GM18907 (cell line): ENCODE measurements at regions not wholly inside any gene's neighbourhood (a gene's known extent, or its start where the extent isn't known, plus 50 kb on each side); places are given as distances from the start of the nearest gene placed in this dataset.

ENCODE experiments used
- ATAC-seq: cut with Tn5 transposase; IDR thresholded peaks from one replicate; pipeline ENCODE4 v1.9.1; 2021; ENCODE audit warnings: mild to moderate bottlenecking, moderate library complexity; ENCODE audit not compliant: unreplicated experiment

DNA sequence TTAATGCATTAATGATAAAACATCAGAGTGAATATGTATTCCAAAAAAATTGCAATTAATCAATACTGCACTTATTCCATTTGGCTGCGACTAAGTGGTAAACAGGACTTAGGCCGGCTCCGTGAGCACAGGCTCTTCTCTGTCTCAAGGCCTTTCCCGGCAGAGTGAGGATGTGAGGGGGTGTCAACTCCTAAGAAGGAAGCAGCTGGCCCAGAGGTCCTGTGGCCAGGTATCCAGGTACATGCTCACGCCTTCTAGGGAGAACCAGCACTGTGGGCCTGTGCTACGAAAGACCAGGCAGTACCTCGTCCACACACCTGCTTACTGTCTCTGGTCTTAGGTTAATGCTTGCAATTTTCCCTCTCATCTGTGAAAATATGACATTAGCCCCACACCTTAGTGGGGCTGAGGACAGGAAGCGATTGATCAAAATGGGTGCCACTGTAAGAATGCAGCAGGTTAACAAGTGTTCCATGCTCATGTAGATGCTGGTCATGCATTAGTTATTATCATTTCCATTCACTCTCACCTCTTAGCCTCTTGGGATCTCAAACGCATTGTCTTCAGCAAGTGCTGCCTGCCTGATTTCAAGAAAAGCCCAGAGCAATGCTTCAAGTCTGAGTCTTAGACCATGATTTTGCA, 175.3 kb downstream of the ABHD5 start:
- ATAC-seq, result no peak

DNA sequence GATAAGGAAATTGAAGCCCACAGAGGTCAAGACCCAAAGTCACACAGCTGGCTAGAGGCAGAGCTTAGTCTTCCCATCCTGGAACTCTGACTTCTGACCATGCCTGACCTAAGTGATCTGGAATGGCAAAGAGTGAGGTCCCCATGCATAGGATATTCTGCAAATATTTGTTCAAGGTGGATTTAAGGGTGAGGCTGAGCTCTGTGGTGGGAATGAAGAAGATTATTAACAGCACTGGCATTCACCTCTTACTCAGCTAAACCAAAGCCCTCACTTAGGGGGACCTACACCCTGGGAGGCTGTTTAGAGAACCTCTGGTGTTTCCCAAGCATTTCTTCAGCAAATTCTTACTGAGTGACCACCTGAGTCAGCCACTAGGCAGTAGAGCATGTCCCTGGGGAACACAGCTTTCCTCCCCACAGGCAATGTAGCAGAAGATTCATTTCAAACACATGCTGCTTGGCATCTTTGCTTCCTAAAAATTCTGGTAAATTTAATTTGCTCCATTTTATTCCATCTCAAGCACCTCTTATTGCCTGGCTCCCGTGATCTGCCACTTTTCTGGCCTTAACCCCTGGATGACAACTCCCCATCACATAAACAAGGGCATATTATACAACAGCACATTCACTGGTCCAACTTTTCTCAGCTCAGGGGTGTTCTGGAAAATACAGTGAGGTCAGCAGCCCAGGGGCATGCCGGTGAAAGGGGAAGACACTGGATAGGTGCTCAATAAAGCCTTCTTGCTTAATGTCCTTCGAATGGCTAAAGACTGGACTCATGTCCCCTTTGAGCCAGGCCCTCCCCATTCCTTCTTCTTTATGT, 176.0 kb downstream of the ABHD5 start:
- no peak for ATAC-seq

DNA sequence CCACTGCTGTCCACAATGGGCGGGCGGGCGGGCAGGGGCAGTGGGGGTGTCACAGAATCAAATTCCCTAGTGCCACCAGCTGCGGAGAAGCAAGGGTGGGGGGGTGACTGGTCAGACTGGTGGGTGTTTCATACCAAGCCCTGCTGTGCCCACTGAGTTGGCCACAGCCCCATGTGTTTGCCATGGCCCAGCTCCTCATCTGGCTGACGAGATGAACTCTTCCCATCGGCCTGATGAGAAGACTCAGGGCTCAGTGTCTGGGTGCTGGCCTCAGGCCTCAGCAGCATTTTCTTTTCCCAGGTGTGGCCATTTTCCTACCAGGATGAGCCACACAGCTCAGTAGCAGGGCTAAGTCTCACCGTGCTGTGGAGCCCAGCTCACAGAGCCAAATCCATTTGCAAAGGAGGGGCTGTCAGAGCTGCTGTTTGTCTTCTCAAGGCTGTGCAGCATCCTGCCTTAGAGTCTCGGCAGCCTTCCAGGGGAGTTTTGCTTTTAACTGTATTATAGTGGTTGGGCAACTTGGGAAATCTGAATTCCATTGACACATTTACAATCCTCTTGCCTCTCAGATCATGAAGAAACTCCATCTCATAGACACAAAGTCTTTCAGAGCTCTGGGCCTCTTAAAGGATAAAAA, 176.8 kb downstream of the ABHD5 start:
- no peak for ATAC-seq

DNA sequence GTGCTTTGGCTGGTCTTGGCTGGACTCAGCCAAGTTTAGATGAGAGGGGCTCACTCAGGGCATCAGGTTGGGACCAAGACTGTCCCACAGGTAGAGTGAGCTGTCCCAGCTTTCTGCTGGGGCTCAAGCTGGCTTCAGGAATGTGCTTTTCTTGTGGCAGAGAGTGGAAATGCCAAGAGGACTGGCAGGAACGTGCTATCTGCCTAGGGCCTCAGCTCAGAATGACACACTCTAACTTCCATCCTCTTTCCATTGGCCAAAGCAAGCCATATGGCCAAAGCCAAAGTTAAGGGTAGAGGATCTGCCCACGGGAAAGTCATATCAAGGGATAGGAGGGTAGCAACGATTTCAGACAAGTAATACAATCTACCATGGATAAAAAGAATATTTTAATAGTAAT, 178.8 kb downstream of the ABHD5 start:
- no peak for ATAC-seq

DNA sequence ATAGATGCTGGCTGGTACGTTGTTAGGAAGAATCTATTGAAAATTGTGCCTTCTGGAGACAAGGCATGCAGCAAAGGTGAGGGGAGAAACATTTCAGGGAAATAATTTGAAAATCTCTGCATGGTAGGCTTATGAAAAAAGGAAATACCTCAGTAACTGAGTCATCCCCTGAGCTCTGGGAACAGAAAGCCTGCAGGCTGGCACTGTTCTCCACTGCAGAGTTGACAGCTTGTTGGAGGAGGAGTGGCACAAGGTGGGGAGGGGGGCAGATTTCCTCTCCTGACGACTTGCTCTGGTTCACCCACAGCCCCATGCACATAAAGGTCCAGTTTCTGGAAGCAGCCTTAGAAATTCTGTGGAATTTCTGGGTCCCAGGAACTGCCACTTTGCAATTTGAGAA, 179.4 kb downstream of the ABHD5 start:
- ATAC-seq, result no peak

DNA sequence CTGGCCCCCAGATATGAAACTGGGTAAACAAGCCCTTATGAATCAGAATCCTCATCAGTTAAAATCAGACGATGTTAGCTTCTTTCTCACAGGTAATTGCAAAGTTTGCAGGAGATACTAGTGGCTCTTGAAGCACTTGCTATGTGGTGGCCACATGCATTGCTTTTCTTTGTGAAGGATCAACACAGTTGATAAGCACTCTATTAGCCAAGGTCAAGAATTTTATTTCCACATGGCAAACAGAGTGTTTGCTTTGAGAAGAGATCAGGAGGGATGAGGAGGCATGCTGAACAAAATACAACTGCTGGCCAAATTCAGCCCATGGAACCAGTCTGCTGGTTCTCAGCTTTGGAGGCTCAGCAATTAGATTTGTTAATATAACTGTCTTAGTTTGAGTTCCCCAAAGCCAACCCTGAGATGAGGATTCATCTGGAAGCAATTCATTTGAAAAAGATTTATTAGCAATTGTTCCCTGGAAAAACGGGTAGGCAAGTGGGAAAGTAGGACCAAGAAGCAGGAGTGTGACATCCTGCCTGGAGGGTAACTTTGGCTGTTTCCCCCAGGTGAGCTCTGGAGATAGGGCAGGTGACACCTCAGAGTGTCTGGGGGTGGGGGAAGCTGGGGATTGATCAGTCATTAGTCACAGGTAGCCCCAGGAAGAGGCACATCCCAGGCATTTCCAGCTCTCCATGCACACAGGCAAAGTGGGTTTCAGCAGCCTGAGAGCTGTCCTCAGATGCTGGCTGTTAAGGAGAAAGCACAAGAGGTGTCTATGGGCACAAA, 180.3 kb downstream of the ABHD5 start:
- ATAC-seq, result no peak

DNA sequence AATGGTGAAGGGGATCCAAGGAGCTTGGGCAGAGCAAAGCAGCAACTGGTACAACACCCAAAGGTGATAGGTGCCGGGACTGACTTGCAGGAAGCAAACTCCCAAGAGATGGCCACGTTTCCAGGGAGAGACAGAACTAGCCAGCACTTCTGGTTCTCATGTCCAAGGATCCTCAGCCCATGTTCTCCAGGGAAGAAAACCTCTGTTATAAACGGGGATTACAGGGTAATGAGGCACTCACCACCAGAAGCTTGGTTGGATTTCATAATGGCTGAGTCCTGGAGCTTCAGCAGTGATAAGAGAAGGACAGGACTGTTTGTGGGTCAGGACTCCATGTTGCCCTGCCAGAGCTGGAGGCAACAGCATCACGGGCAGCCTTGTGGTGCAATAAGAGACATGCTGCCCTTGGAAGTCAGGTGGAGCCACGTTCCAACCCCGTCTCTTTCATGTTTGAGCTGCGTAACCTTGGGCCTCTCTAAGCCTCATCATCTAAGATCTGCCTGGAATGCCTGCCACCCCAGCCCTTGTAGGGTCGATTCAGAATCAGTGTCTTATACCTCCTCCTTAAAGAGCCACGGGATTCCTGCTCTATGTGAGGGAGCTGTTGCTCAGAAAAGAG, 181.0 kb downstream of the ABHD5 start:
- no peak for ATAC-seq

DNA sequence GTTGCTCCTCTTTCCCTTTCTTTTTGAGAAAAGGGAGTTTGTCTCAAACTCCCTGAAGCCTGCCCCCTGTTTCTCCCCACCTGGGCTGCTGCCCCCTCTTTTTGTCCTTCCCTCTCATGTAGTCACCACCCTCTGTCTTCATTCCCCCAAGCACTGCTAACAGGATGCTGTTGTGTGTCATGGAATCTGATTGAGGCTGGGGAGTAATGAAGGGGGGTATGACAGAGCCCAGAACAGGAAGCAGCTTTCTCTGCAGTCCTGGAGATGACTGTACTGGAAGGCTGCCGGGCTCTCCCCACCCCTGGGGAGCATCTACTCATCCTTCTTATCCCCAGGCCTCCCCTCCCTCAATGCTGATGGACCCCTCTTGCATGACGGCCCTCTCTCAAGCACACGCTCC, 181.6 kb downstream of the ABHD5 start:
- ATAC-seq, result no peak

DNA sequence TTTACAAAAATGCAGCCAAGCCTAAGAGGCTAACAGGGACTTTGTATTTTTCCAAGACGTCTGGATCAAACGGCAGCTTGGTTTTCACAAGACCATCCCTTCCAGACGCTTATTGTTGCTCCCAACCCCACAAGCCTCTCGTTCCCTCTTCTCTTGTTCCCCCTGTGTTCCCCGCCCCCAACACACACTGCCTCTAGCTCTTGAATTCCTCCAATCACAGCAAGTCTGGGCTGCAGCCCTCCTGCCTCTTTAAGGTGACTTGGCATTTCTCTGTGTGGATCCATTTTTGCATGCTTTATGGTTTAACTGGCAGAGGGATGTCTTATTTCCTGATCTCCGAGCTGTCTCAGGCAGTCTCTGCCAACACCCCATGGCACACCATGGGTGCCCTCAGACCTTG, 182.2 kb downstream of the ABHD5 start:
- ATAC-seq, result no peak

DNA sequence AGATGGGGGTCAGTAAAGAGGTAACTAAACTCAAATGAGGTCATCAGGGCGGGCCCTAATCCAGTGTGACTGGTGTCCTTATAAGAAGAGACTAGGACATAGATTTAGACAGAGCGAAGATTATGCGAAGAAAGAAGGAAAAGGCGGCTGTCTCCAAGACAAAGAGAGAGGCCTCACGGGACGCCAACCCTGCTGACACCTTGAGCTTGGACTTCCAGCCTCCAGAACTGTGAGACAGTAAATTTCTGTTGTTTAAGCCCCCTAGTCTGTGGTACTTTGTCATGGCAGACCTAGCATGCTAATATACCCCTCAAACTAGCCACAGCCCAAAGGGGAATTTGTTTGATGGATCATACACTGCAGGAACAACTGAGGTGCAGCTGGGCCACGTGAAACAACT, 183.0 kb downstream of the ABHD5 start:
- no peak for ATAC-seq

DNA sequence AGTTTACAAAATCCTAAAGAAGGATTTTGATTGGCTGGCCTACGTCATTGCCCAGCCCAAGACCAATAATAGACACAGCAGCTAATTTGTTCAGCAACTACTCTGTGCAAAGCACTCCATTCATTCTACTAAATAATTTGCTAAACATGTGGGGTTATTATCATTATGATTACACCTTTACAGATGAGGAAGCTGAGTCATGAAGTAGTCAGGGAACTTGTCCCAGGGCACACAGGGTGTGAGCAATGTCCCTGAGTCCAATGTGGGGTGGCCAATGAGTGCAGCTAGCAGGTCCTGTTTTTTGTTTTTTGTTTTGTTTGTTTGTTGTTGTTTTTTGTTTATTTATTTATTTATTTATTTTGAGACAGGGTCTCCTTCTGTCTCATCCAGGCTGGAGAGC, 183.6 kb downstream of the ABHD5 start:
- no peak for ATAC-seq

DNA sequence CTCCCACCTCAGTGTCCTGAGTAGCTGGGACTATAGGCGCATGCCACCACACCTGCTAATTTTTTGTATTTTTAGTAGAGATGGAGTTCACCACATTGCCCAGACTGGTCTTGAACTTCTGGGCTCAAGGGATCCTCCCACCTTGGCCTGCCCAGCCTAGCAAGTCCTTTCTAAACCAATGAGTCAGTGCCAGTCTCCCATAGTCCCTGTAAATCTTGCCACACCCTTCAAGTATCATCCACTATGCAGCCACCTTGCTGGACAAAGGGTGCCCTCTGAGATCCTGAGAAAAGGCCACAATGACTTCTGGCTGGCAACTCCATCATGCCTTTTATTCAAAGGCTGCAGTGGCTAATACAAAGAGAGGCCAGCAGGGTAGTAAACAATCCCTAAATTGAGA, 184.0 kb downstream of the ABHD5 start:
- ATAC-seq, result no peak

DNA sequence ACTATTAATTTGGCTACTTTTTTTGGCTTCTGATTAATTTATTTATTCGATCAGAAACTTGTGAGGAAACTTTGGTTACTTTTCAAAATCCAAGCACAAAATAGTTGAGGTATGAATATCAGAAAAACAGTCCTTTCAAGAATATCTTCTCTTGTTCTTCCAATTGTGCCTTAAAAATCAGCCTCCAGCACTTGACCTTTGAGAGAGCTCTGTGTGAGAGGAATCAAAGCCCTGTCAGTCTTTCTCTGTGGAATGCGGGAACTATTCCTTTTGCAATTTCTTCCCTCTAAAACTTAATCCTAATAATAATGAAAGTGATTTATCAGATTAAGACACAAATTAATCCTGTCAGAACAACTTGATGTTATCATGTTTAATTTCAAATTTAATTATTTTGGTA, 185.9 kb downstream of the ABHD5 start:
- no peak for ATAC-seq

DNA sequence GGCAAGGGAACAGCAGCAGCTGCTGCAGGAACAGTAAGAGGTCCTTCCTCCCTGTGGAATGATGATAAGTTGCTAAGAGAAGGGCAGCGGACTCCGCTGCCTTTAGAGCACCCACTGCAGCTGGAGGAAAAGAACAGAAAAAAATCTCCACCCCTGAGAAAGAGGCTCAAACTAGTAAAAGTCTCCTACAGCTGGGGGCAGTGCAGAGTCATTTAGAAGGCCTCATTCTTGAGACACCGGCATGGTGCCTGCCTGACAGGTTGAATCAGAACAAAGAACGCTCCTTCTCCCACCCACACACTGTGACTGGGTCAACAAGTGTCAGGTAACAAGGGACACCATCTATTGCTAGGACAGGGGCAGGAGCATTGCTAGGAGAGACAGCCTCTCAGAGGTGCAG, 188.4 kb downstream of the ABHD5 start:
- ATAC-seq, result no peak

DNA sequence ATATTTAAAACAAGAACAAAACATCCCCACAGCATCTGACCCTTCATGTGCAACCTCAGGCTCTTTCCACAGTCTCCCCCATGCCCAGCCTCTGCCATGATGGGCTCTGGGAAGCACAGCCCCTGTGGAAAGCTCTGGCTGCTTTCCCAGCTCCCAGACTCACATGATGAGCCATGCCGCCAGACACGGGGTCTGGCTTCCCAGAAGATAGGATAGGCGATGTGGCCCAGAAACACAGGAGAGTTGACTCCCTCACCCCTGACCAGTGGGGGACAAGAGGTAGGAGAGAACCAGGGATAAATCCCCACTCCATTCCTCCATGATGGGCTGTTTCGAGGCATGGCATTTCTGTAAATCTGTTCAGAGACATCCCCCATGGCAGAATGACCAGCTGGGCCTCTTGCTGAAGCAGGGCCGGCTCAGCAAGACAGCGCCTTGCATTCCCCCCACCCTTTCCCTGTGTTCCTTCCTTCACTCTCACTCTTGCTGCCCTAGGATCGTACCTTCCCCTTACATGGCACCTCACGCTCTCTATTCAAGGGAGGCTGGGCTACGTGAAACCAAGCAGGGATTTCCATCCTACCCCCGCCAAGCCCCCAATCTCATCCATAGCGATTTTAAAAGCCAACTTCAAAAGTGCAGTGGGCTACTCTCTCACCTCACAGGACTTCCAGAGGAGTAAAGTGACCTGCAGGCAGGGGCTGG, 192.4 kb downstream of the ABHD5 start:
- ATAC-seq, result no peak

DNA sequence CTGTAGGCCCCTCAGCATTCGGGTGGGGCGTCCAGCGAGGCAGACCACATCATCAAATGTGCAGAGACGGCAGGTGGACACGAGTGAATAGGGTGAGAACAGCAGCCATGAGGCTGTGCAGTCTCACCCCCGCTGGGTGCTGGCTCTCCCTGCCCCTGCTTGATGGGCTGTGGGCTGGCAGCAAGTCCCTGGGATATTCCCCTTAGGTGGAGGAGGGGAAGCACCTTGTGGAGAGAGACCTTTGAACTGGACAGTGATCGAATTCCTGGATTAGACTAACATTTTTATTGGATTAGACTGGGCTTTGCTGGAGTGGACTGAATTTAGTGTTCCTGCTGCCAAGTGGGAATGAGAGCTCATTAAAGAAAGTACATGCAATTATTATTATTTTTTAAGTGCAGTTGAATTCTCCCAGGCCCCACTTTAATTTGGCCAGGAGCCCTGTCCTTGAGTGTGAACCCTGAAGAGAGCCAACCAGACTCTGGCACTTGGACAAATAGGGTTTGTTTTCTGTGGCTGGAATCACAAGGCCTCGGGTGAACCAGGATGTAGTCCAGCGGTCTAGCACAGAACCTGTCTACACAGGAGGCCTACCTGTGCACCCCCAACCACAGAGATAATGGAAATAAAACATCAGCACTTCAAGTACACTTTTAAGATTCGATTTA, 193.1 kb downstream of the ABHD5 start:
- no peak for ATAC-seq

DNA sequence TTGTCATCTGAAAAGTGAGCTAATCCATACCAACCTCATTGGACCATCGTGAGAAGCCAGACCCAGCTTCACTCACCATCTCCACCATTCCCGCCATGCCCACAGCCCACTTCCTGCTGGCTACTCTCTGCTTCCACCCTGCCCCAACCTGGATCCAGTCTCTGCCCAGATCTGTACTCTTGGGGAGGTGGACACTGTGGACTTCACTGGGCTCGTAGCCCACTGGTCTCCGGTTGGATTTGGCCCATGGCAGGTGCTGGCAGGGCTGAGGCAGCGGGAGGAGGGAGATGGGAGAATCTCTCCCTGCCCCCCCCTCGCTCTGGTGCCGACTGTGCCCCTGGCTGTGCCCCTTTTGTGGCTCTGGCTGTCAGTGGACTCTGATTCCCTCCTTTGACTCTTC, 193.8 kb downstream of the ABHD5 start:
- no peak for ATAC-seq

DNA sequence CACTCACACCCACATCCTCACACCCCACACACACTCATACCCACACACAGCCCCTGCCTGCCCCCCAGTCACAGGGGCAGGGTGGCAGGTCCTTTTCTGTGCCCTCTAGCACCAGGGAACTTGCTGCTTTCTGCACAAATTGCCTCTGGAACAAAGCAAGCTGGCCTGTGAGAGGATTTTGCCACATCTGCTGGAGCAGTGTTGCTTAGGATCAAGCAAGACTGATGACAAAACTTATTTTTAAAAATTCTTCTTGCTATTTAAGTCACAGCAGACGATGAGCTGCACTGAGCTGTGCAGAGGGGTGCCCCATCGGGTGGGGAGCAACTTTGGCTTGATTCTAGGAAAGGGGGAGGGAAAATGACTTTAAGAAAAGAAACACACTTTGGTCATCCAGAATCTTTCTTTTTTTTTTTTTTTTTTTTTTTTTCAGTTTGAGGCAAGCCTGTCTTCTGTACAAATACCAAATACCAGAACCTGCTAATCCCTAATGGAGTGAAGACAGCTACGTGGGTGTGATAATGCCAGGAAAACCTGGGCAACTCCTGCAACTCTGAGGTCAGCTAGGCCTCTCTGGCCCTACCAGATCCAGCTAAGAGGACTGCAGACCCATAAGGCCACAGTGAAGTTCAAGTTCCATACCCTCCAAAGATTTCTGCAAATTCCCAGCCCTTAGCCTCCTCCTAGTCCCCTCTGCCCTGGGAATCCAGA, 195.3 kb downstream of the ABHD5 start:
- no peak for ATAC-seq

DNA sequence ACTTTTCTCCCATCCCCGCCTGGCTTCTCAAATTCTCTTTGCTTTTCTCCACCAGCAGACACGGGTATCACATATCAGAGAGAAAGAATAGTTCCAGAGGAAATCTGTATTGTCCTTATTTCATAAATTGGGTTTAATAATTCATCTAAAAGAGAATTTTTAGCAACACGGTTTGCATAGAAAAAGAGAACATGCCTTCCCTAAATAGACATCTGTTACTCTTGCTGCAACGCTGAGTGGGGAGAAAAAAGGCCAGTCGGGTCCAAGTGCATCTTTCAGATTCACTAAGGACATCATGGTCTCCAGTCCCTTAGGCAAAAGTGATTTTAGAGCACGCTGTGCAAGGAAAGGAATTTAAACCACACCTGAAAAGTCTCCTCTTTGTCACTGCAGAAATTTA, 201.3 kb downstream of the ABHD5 start:
- peak; percentile 25 for ATAC-seq
